ENCODE measurements at regions not wholly inside any gene's neighbourhood (a gene's known extent, or its start where the extent isn't known, plus 50 kb on each side); places are given as distances from the start of the nearest gene placed in this dataset.

DNA sequence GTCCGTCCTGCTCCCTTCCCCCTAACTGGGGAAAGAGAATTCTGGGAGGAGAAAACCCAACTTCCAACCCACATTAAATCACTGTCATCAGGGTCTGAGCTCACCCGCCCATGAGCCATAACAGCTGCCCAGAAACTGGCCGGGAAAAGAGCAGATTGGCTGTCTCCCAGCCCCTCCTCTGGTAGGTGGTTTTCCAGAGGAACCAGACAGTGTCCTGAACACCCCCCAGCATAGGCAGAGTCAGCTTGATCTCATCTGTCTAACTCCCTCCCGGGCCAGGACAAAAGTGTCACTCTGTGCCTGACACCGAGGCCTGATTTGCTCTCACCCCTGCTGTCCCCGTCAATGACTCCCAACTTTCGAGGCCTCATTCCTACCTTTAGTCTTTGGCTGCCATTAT lies 197.0 kb downstream of the AXIN2 start:
- H3K36me3 ChIP-seq (ENCODE audit: control insufficient read depth, insufficient read depth, low read length): no peaks in the 10 kb centered on the region
- intact Hi-C loops (cut with micrococcal nuclease) (no loop called here), dilution Hi-C loops (cut with HindIII; ENCODE audit: low sequenced_read_pairs, unreplicated experiment) (no loop called here), in situ Hi-C loops (cut with MboI; ENCODE audit: low sequenced_read_pairs) (no loop called here)
- no peak overlapping the region for H3K4me3 ChIP-seq (ENCODE audit: insufficient read depth, low read depth, low read length)
- CTCF ChIA-PET: no interaction called here
- no peaks in the 10 kb centered on the region for H4K20me1 ChIP-seq (ENCODE audit: insufficient read depth, low read length)
- H2BK15ac ChIP-seq (ENCODE audit: low read depth, low read length): no peak overlapping the region
- no peak overlapping the region for H2BK5ac ChIP-seq (ENCODE audit: low read depth, low read length, poor library complexity, severe bottlenecking)
- H2AFZ ChIP-seq (replicated peaks; ENCODE audit: low read length, poor library complexity): no peak overlapping the region
- H2BK120ac ChIP-seq (ENCODE audit: low read depth, low read length): no peak overlapping the region
- 0 out of 2 replicates have a peak, but pooled peaks cover 2% of the 10 kb centered on the region for H3K9me1 ChIP-seq (ENCODE audit: insufficient read depth, low read length)
- H3K56ac ChIP-seq (ENCODE audit: extremely low read depth, insufficient read depth, low read length): no peak overlapping the region
- H3K18ac ChIP-seq (ENCODE audit: low read depth, low read length): no peak overlapping the region
- BruUV-seq (replicated peaks): no TSS peak
- H2AK9ac ChIP-seq (replicated peaks; ENCODE audit: low read depth, low read length, poor library complexity): no peak overlapping the region
- no peaks in the 10 kb centered on the region for H3K4me1 ChIP-seq (ENCODE audit: control insufficient read depth, insufficient read depth, low read length)
- H2AK5ac ChIP-seq (ENCODE audit: low read depth, low read length): no peak overlapping the region
- H3K9me3 ChIP-seq (ENCODE audit: control insufficient read depth, insufficient read depth, low read length): no peaks in the 10 kb centered on the region
- DNase-seq: no peak
- H4K8ac ChIP-seq (ENCODE audit: low read depth in 2 of 2, low read length in 2 of 2): no peak overlapping the region
- no peak overlapping the region for H2BK20ac ChIP-seq (ENCODE audit: low read depth, low read length)
- TF ChIP-seq CEBPB (IDR thresholded peaks at IDR 0.05; ENCODE audit: low read depth, low read length): no peak
- TF ChIP-seq RAD21 (IDR thresholded peaks at IDR 0.05; ENCODE audit: low read length): no peak
- no peak for TF ChIP-seq POLR2A (IDR thresholded peaks at IDR 0.05; ENCODE audit: low read depth, low read length)
- no peak for TF ChIP-seq MAFK (IDR thresholded peaks at IDR 0.05; ENCODE audit: low read depth, low read length)
- TF ChIP-seq, protein P1, sequence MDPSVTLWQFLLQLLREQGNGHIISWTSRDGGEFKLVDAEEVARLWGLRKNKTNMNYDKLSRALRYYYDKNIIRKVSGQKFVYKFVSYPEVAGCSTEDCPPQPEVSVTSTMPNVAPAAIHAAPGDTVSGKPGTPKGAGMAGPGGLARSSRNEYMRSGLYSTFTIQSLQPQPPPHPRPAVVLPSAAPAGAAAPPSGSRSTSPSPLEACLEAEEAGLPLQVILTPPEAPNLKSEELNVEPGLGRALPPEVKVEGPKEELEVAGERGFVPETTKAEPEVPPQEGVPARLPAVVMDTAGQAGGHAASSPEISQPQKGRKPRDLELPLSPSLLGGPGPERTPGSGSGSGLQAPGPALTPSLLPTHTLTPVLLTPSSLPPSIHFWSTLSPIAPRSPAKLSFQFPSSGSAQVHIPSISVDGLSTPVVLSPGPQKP (IDR thresholded peaks at IDR 0.05; ENCODE audit: borderline replicate concordance, low read depth, low read length): no peak
- TF ChIP-seq BHLHE40 (IDR thresholded peaks at IDR 0.05; ENCODE audit: low read depth, low read length): no peak
- TF ChIP-seq RCOR1 (IDR thresholded peaks at IDR 0.05; ENCODE audit: insufficient replicate concordance, low read length): no peak
- no peak for TF ChIP-seq RFX5 (IDR thresholded peaks at IDR 0.05; ENCODE audit: low read depth, low read length)
- TF ChIP-seq SMC3 (IDR thresholded peaks at IDR 0.05; ENCODE audit: low read depth, low read length): no peak
- TF ChIP-seq CHD1 (IDR thresholded peaks at IDR 0.05; ENCODE audit: low read depth, low read length): no peak
- TF ChIP-seq, protein P2, sequence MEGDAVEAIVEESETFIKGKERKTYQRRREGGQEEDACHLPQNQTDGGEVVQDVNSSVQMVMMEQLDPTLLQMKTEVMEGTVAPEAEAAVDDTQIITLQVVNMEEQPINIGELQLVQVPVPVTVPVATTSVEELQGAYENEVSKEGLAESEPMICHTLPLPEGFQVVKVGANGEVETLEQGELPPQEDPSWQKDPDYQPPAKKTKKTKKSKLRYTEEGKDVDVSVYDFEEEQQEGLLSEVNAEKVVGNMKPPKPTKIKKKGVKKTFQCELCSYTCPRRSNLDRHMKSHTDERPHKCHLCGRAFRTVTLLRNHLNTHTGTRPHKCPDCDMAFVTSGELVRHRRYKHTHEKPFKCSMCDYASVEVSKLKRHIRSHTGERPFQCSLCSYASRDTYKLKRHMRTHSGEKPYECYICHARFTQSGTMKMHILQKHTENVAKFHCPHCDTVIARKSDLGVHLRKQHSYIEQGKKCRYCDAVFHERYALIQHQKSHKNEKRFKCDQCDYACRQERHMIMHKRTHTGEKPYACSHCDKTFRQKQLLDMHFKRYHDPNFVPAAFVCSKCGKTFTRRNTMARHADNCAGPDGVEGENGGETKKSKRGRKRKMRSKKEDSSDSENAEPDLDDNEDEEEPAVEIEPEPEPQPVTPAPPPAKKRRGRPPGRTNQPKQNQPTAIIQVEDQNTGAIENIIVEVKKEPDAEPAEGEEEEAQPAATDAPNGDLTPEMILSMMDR (conservative IDR thresholded peaks at IDR 0.05; ENCODE audit: low read depth, low read length): no peak
- TF ChIP-seq, protein P3, sequence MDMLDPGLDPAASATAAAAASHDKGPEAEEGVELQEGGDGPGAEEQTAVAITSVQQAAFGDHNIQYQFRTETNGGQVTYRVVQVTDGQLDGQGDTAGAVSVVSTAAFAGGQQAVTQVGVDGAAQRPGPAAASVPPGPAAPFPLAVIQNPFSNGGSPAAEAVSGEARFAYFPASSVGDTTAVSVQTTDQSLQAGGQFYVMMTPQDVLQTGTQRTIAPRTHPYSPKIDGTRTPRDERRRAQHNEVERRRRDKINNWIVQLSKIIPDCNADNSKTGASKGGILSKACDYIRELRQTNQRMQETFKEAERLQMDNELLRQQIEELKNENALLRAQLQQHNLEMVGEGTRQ (IDR thresholded peaks at IDR 0.05; ENCODE audit: low read depth, low read length): no peak
- TF ChIP-seq MXI1 (IDR thresholded peaks at IDR 0.05; ENCODE audit: borderline replicate concordance, low read depth, low read length): no peak
- no peak for TF ChIP-seq NFE2L2 (IDR thresholded peaks at IDR 0.05; ENCODE audit: low read depth, low read length)
- TF ChIP-seq FOS (IDR thresholded peaks at IDR 0.05; ENCODE audit: low read depth, low read length): no peak
- no peak for TF ChIP-seq MAZ (IDR thresholded peaks at IDR 0.05; ENCODE audit: borderline replicate concordance, low read depth, low read length)
- H4K91ac ChIP-seq (ENCODE audit: insufficient read depth, low read depth, low read length): no peak overlapping the region
- no peak overlapping the region for H3K23ac ChIP-seq (ENCODE audit: low read depth, low read length)
- no peak overlapping the region for H3K4me2 ChIP-seq (ENCODE audit: low read depth, low read length)
- H3K4ac ChIP-seq (ENCODE audit: low read depth, low read length): no peak overlapping the region
- H3K27me3 ChIP-seq (ENCODE audit: control insufficient read depth, insufficient read depth, low read length): peaks cover 14% of the 10 kb centered on the region
- H3K9ac ChIP-seq (ENCODE audit: low read depth, low read length): no peak overlapping the region
- ATAC-seq (ENCODE audit: low read depth): no peak
- no peak overlapping the region for H3K27ac ChIP-seq (ENCODE audit: insufficient read depth, low read length)
- 50% methylated on average over 2 of the region's 7 CpGs; no CpG with 5 or more reads in 1 of the 2 experiments for WGBS, 2 experiments (ENCODE audit: extremely low coverage in 2 of 2, insufficient read length in 1 of 2)
- no peak overlapping the region for H3K14ac ChIP-seq (replicated peaks; ENCODE audit: low read depth, low read length)
- no peak overlapping the region for H4K5ac ChIP-seq (ENCODE audit: low read depth, low read length)
- no peaks in the 10 kb centered on the region for H3K79me1 ChIP-seq (ENCODE audit: low read depth in 1 of 2, low read length in 2 of 2)
- POLR2A ChIA-PET (ENCODE audit: unreplicated experiment): no interaction called here

All from IMR-90 (cell line).